ENCODE measurements at regions not wholly inside any gene's neighbourhood (a gene's known extent, or its start where the extent isn't known, plus 50 kb on each side); places are given as distances from the start of the nearest gene placed in this dataset.

- TF ChIP-seq USF2 (IDR thresholded peaks at IDR 0.05; ENCODE audit: low read length) (no peak), RFX5 (IDR thresholded peaks at IDR 0.05; ENCODE audit: borderline replicate concordance, low read depth, low read length) (no peak), CTCF (IDR thresholded peaks at IDR 0.05; ENCODE audit: control extremely low read depth in 1 of 3, insufficient read depth in 1 of 3, low read depth in 1 of 3, low read length in 3 of 3) (no peak), SIN3A (conservative IDR thresholded peaks at IDR 0.05 in 1 of 2, IDR thresholded peaks at IDR 0.05 in 1 of 2; ENCODE audit: low read depth in 1 of 2, low read length in 2 of 2) (no peak)
Observed at GRCh38 chr12:25323581-25323982, 72.9 kb upstream of the KRAS start.

Data from H1 (cell line).